ENCODE measurements at regions not wholly inside any gene's neighbourhood (a gene's known extent, or its start where the extent isn't known, plus 50 kb on each side); places are given as distances from the start of the nearest gene placed in this dataset.

DNA sequence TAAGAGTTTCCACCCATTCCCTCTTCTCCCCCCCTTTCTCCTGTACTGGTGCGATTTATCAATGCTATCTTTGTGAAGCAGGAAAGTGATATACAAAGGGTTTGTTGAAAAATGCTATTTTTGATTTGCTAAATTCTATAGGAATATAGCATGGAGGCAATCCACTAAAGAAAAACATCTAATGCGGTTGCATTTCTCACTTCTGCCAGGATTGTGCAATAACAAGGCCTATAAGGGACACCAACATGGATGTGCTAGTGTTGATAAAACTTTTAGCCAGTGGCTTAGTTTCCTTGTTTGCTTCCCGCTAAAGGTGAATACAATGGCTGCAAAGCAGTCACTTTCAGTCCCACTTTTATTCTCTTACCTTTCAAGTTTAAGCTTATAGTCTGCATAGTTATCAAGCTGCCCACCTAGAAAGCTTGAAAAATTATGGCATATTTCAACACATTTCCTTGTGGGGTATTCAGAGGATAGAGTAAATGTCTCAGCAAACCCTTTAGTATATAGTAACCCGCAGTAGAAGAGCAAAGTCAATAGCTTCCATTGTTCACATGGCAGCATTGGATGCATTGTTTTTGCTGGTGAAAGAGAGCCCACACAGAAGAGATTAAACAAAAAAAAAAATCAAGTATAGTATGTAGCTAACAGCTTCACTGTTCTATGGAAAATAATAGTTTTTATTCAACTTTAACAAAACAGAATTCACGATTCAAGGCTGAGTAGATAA, 674.6 kb upstream of the SEMA6A start:
- Histone ChIP-seq H3K9me2 (replicated peaks; ENCODE audit: control insufficient read depth, low read length) (no peaks in the 10 kb centered on the region), H3K4me1 (ENCODE audit: control insufficient read depth, low read length) (no peaks in the 10 kb centered on the region), H3K27ac (ENCODE audit: low read depth, low read length) (no peak overlapping the region), H3K4me2 (ENCODE audit: low read length) (no peak overlapping the region), H3K4me3 (ENCODE audit: low read length) (no peak overlapping the region), H3F3A (ENCODE audit: control insufficient read depth, insufficient read depth) (no peaks in the 10 kb centered on the region), H3K36me3 (ENCODE audit: control insufficient read depth, low read length) (no peaks in the 10 kb centered on the region), H3K27me3 (ENCODE audit: control insufficient read depth, low read length) (no peaks in the 10 kb centered on the region), H3K9me3 (ENCODE audit: control insufficient read depth, insufficient read depth, low read length) (no peaks in the 10 kb centered on the region), H4K20me1 (ENCODE audit: control insufficient read depth, insufficient read depth, low read depth, low read length) (no peaks in the 10 kb centered on the region), H3K79me2 (ENCODE audit: control insufficient read depth, low read length) (no peaks in the 10 kb centered on the region)
- TF ChIP-seq, protein P1, sequence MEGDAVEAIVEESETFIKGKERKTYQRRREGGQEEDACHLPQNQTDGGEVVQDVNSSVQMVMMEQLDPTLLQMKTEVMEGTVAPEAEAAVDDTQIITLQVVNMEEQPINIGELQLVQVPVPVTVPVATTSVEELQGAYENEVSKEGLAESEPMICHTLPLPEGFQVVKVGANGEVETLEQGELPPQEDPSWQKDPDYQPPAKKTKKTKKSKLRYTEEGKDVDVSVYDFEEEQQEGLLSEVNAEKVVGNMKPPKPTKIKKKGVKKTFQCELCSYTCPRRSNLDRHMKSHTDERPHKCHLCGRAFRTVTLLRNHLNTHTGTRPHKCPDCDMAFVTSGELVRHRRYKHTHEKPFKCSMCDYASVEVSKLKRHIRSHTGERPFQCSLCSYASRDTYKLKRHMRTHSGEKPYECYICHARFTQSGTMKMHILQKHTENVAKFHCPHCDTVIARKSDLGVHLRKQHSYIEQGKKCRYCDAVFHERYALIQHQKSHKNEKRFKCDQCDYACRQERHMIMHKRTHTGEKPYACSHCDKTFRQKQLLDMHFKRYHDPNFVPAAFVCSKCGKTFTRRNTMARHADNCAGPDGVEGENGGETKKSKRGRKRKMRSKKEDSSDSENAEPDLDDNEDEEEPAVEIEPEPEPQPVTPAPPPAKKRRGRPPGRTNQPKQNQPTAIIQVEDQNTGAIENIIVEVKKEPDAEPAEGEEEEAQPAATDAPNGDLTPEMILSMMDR (IDR thresholded peaks at IDR 0.05; ENCODE audit: low read depth, low read length, poor library complexity, severe bottlenecking) = no peak
- TF ChIP-seq EZH2phosphoT487 (IDR thresholded peaks at IDR 0.05; ENCODE audit: borderline replicate concordance, low read length) = no peak

DNA sequence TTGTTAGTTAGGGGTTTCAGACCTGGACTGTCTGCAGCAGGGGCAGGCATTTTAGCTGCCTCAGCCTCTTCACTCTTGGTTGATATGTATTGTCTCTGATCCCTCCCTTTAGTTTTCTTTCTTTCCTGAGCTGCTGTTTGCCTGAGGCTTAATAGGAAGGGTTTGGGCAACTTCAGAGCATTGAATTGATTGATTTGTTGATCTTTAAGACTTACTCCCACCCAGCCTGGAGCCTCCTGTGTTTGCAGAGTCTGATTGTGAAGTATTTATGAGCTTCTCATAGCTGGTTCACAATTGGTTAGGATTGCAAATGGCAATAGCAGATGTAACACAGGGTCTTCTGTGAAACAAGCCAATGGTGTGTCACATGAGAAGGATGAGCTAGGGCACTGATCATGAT, 671.8 kb upstream of the SEMA6A start:
- Histone ChIP-seq H3K9me3 (ENCODE audit: control insufficient read depth, insufficient read depth, low read length) (no peaks in the 10 kb centered on the region), H3K4me2 (ENCODE audit: low read length) (no peak overlapping the region), H3K9me2 (replicated peaks; ENCODE audit: control insufficient read depth, low read length) (no peaks in the 10 kb centered on the region), H3K4me1 (ENCODE audit: control insufficient read depth, low read length) (no peaks in the 10 kb centered on the region), H3K27me3 (ENCODE audit: control insufficient read depth, low read length) (no peaks in the 10 kb centered on the region), H3K36me3 (ENCODE audit: control insufficient read depth, low read length) (no peaks in the 10 kb centered on the region), H3K79me2 (ENCODE audit: control insufficient read depth, low read length) (no peaks in the 10 kb centered on the region), H4K20me1 (ENCODE audit: control insufficient read depth, insufficient read depth, low read depth, low read length) (no peaks in the 10 kb centered on the region), H3F3A (ENCODE audit: control insufficient read depth, insufficient read depth) (no peaks in the 10 kb centered on the region), H3K4me3 (ENCODE audit: low read length) (no peak overlapping the region), H3K27ac (ENCODE audit: low read depth, low read length) (no peak overlapping the region)
- TF ChIP-seq, protein P1 (IDR thresholded peaks at IDR 0.05; ENCODE audit: low read depth, low read length, poor library complexity, severe bottlenecking) = no peak
- no peak for TF ChIP-seq EZH2phosphoT487 (IDR thresholded peaks at IDR 0.05; ENCODE audit: borderline replicate concordance, low read length)

DNA sequence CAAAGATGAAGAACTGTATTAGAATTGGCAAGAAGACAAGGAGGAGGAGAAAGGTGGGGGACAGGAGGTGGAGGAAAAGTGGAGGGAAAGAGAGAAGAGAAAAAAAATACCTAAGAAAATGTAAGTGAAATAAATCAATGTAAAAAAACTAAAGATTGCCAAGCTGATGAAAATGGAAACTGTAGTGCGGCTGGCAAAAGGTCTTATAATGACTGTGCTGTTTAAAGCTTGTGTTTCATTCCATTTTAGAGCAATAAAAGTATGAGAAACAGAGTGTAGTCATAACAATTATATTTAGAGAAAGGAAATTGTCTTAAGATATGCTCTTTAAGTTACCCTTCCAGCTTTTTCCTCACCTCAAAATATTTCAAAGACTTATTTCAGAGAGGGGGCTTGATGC, 670.5 kb upstream of the SEMA6A start:
- no peaks in the 10 kb centered on the region for H3K9me3 ChIP-seq (ENCODE audit: control insufficient read depth, insufficient read depth, low read length)
- no peak overlapping the region for H3K4me3 ChIP-seq (ENCODE audit: low read length)
- H3K9me2 ChIP-seq (replicated peaks; ENCODE audit: control insufficient read depth, low read length) = no peaks in the 10 kb centered on the region
- H3F3A ChIP-seq (ENCODE audit: control insufficient read depth, insufficient read depth) = no peaks in the 10 kb centered on the region
- TF ChIP-seq, protein P1 (IDR thresholded peaks at IDR 0.05; ENCODE audit: low read depth, low read length, poor library complexity, severe bottlenecking) = no peak
- TF ChIP-seq EZH2phosphoT487 (IDR thresholded peaks at IDR 0.05; ENCODE audit: borderline replicate concordance, low read length) = no peak
- no peaks in the 10 kb centered on the region for H3K27me3 ChIP-seq (ENCODE audit: control insufficient read depth, low read length)
- no peak overlapping the region for H3K4me2 ChIP-seq (ENCODE audit: low read length)
- H4K20me1 ChIP-seq (ENCODE audit: control insufficient read depth, insufficient read depth, low read depth, low read length) = no peaks in the 10 kb centered on the region
- no peaks in the 10 kb centered on the region for H3K36me3 ChIP-seq (ENCODE audit: control insufficient read depth, low read length)
- H3K79me2 ChIP-seq (ENCODE audit: control insufficient read depth, low read length) = no peaks in the 10 kb centered on the region
- no peaks in the 10 kb centered on the region for H3K4me1 ChIP-seq (ENCODE audit: control insufficient read depth, low read length)
- no peak overlapping the region for H3K27ac ChIP-seq (ENCODE audit: low read depth, low read length)
